ENCODE measurements at regions not wholly inside any gene's neighbourhood (a gene's known extent, or its start where the extent isn't known, plus 50 kb on each side); places are given as distances from the start of the nearest gene placed in this dataset.
"Not testable (repeated sequence)": the region's sequence is repeated elsewhere in the genome, so short reads cannot be mapped to it uniquely, and the experiment has no call there.

GRCh38 chr11:112620621-112621394 lies 340.4 kb upstream of the NCAM1 start:
- no peak for DNase-seq

- no peak for DNase-seq
Observed at GRCh38 chr11:112623057-112623456, 338.2 kb upstream of the NCAM1 start.

GRCh38 chr11:112624431-112624830 lies 336.8 kb upstream of the NCAM1 start:
- no peak for DNase-seq

GRCh38 chr11:112624971-112625370 lies 336.2 kb upstream of the NCAM1 start:
- not testable (repeated sequence) for DNase-seq

GRCh38 chr11:112625814-112626213 lies 335.4 kb upstream of the NCAM1 start:
- DNase-seq: no peak

DNA sequence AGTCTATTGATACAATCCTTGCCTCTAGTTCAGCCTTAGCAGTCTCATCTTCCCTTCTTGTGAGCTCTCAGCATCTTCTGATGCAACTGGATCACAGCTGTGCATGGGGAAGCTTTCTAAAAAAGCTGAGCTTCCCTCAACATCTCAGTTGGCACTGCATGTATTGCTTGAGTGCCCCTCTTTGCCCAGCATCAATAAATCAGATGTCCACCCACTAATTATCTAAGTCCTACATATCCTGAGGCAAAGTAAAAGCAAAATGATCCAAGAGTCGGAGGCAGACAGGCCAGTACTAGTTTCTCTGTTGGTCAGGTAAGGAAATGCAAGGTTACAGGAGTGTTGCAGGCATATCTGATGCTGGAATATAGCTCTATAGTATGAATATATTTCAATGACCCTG lies 334.5 kb upstream of the NCAM1 start:
- no peak for DNase-seq

DNA sequence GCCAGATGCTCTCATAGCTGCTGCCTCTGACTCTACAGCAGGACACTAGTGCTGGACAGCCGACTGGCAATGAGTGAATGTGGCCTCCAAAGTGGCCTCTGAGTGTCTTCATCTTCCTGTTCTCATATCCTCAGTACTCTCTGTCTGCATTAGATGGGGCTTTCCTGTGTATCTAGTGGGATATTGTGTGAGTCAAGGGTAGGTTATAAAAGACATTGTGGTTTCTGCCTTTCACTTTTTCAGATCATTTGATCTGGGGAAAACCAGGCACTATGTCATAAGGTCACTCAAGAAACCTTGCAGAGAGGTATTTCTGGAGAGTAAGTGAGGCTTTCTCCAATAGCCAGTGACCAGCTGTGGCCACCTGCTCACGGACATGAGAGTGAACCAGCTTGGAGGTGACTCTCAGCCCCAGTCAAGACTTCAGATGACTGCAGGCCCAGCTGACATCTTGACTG lies 333.6 kb upstream of the NCAM1 start:
- DNase-seq: no peak

GRCh38 chr11:112628676-112629075 lies 332.5 kb upstream of the NCAM1 start:
- no peak for DNase-seq

DNA sequence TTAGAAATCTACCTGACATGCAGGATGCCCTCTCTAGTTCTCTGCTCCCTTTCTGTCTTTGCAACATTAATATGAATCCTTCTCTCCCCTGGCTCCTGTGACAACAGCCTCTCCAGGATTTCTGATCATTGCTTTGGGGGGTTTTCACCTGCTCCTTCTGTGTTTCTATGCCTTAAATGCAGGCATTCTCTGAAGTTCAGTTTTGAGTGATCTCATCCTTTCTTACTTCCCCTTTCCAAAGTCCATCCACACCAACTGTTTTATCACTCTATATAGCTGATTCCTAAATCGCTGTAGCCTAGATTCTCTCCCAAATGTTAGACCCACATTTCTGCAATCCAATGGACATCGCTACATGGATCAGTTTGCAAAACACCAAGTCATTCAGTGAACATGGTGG lies 330.7 kb upstream of the NCAM1 start:
- DNase-seq: no peak

GRCh38 chr11:112631333-112631732 lies 329.9 kb upstream of the NCAM1 start:
- DNase-seq: no peak

- DNase-seq: no peak
Observed at GRCh38 chr11:112632866-112633505, 328.2 kb upstream of the NCAM1 start.

GRCh38 chr11:112634551-112634950 lies 326.7 kb upstream of the NCAM1 start:
- no peak for DNase-seq

DNA sequence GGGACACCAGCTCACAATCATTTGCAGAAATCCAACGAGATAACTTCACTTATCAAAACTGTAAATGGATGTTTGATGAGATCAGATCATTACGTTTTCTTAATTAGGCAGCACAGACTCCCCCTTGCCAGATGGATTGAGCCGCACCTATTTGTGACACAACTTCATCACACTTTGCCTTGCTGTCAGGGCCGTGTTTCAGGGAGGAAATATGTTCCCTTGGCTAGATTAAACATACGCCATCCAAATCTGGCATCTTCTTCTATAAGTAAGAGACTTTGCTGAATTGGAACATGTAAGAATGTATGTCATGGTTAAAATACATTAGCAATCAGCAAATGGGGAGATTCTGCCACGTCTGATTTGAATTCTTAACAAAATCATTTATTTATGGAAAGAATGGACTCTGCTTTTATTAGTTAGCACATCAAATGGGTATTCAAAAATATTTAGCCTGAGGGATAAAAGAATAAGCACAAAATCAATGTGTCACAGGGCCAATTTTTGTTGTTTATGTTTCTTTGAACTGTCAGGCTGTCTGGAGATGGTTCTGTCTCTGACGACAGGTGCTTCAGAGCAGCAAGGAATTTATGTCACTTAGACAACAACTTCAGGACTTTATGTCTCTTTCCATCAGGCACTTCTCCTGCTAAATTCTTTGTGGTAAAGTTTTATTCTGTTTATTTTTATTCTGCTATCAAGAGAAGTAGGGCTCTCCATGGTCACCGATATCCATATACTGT lies 326.1 kb upstream of the NCAM1 start:
- no peak for DNase-seq

- DNase-seq: no peak
Observed at GRCh38 chr11:112637076-112637475, 324.1 kb upstream of the NCAM1 start.

- DNase-seq: no peak
Observed at GRCh38 chr11:112637876-112638275, 323.3 kb upstream of the NCAM1 start.

DNA sequence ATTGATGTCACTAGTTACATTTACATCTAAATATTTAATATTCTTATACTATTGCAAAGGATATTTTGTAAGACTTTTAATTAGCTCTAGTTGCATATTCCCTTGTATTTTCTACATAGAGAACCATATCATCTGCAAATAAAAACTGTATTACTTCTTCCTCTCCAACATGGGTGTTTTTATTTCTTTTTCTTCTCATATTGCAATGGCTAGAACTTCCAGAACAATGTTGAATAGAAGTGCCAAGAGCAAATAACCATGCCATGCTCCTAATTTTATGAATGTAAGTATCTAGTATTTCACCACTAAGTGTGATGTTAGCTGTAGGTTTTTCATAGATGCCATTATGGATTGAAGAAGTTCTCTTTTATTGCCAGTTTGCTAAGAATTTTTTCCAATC lies 321.8 kb upstream of the NCAM1 start:
- DNase-seq: no peak

DNA sequence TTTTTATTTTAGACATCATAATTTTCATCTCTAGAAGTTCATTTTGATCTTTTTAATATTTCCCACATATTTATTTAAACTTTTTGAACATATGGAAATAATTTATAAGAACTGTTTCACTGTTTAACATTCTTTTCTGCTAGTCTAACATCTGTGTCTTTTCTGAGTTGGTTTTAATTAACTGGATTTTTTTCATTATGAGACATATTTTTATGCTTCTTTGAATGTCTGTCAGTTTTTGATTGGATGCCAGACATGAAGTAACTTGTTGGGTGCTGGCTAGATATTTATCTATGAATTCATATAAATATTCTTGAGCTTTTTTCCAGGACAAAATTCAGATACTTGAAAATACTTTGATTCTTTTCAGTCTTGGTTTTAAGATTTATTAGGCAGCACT lies 317.8 kb upstream of the NCAM1 start:
- DNase-seq: no peak

GRCh38 chr11:112644410-112645131 lies 316.6 kb upstream of the NCAM1 start:
- DNase-seq: no peak

DNA sequence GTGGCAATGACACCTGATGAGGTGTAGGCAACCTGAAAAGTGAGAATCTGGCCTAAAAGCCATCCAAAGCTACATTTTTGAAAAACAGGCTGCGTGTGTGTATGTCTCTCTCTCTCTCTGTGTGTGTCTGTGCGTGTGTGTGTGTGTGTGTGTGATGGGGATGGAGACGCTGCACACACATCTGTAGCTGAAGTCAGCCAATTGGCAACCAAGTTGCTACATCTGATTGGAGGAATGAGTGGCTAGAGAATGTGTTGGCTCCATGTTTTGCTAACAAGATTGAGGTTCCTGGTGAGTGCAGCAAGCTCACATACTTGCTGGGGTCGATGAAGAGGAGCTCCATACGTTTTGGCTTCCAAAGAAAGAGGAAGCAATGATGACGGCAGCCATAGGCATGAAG lies 311.4 kb upstream of the NCAM1 start:
- no peak for DNase-seq

DNA sequence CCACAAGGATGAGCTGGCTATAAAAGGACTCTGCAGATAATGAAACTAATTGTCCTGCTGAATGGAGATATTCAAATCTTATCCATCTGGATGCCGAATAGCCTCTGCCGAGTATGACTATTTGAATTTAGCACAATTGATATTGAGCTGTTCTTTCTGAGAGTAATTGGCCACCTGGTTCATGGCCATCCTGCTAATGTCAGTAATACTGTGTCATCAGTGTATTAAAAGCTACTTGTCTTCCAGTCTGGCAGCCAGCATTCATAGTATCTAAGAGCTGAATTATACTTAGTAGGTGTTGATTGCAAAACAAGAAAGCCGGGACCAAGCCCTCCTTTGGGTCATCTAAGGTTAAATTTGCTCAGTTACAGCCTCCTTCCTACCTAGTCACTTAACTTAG lies 310.7 kb upstream of the NCAM1 start:
- DNase-seq: no peak

DNA sequence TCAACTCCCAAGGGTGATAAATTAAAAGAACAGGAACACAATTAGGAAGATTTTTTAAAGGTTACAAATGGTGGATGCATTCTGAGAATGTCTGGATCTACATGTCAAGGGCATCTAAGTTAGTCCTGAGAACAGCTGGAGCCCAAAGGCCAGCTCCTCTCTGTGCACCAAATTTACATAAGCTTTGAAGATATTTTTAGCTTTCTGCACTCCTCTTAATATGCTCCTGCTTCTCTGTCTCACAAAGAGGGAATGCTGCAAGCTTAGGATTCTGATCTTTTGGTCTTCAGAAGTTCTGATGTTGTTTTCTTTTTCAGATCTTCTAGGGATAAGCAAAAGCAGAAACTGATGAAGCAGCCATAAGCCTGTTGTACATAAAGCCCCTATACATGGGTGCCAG lies 309.8 kb upstream of the NCAM1 start:
- no peak for DNase-seq

DNA sequence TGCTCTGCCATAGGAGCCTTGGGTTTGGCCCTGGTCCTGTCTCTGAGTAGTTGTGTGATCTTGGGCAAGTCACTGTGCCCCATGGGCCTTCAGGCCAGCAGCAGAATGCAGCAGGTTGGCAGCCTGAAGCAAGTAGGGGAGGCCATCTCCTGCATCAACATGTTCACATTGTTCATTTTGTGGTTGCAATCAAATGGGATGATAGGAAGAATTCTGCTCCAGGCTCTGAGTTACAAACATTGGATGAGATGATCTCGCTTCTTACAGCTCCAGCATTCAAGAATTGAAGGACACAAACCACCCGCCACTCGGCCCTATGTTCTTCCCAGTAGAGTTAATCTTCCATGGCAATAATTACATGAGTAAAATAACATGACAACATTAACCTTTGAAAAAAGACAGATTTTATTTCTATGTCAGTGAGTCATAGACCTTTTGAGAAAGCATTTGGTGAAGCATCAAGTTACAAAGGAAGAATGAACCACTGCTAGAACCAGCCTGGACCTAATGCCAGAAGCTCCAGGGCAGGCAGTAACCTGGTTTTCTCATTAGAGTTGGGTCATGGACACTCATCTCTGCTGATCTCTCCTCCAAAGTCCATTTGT lies 308.3 kb upstream of the NCAM1 start:
- no peak for DNase-seq

DNA sequence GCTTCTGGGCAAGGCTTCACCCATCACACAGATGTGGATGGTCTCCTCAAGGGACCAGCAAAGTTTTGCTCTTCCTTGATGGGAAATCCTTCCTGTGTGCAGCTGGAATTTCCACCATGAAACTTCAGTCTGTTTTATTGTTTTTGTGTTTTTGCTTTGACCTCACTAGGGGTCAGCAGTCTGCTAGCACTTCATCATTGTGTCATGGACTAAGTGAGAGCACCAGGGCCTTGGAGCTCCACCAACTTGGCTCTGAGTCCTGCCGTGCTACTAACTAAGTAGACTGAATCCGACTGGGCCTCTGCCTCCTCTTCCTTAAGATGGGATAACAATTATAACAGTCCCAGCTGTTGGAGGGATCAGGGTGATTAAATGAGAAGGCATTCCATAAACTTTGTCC lies 305.8 kb upstream of the NCAM1 start:
- no peak for DNase-seq

All from T-helper 9 cell (primary cell).